HG03139 (cell line): ENCODE measurements at regions not wholly inside any gene's neighbourhood (a gene's known extent, or its start where the extent isn't known, plus 50 kb on each side); places are given as distances from the start of the nearest gene placed in this dataset.

Experiments
- ATAC-seq: cut with Tn5 transposase; IDR thresholded peaks from one replicate; pipeline ENCODE4 v1.9.1; 2021; ENCODE audit not compliant: unreplicated experiment

- no peak for ATAC-seq
Observed at GRCh38 chr14:101174522-101174838, 271.0 kb upstream of the RTL1 start.

- ATAC-seq, result no peak
Observed at GRCh38 chr14:101174980-101175606, 271.6 kb upstream of the RTL1 start.

- ATAC-seq, result no peak
Observed at GRCh38 chr14:101175731-101176534, 272.4 kb upstream of the RTL1 start.

- no peak for ATAC-seq
Observed at GRCh38 chr14:101176535-101177205, 273.1 kb upstream of the RTL1 start.

- ATAC-seq, result no peak
Observed at GRCh38 chr14:101177301-101177971, 273.9 kb upstream of the RTL1 start.

- ATAC-seq, result no peak
Observed at GRCh38 chr14:101178184-101179072, 274.9 kb upstream of the RTL1 start.

- no peak for ATAC-seq
Observed at GRCh38 chr14:101179691-101180211, 276.2 kb upstream of the RTL1 start.

- no peak for ATAC-seq
Observed at GRCh38 chr14:101181446-101182313, 278.2 kb upstream of the RTL1 start.

GRCh38 chr14:101182476-101182875 lies 279.0 kb upstream of the RTL1 start:
- ATAC-seq, result no peak

- ATAC-seq, result no peak
Observed at GRCh38 chr14:101183376-101184103, 280.0 kb upstream of the RTL1 start.

GRCh38 chr14:101184104-101184455 lies 280.6 kb upstream of the RTL1 start:
- no peak for ATAC-seq

GRCh38 chr14:101184572-101184971 lies 281.1 kb upstream of the RTL1 start:
- ATAC-seq, result no peak

GRCh38 chr14:101185073-101185835 lies 281.7 kb upstream of the RTL1 start:
- no peak for ATAC-seq

- ATAC-seq, result no peak
Observed at GRCh38 chr14:101185946-101186345, 282.4 kb upstream of the RTL1 start.

- ATAC-seq, result no peak
Observed at GRCh38 chr14:101186544-101186943, 283.0 kb upstream of the RTL1 start.

GRCh38 chr14:101186992-101187815 lies 283.7 kb upstream of the RTL1 start:
- no peak for ATAC-seq

- no peak for ATAC-seq
Observed at GRCh38 chr14:101187816-101188570, 284.5 kb upstream of the RTL1 start.
